ENCODE measurements at regions not wholly inside any gene's neighbourhood (a gene's known extent, or its start where the extent isn't known, plus 50 kb on each side); places are given as distances from the start of the nearest gene placed in this dataset.

DNA sequence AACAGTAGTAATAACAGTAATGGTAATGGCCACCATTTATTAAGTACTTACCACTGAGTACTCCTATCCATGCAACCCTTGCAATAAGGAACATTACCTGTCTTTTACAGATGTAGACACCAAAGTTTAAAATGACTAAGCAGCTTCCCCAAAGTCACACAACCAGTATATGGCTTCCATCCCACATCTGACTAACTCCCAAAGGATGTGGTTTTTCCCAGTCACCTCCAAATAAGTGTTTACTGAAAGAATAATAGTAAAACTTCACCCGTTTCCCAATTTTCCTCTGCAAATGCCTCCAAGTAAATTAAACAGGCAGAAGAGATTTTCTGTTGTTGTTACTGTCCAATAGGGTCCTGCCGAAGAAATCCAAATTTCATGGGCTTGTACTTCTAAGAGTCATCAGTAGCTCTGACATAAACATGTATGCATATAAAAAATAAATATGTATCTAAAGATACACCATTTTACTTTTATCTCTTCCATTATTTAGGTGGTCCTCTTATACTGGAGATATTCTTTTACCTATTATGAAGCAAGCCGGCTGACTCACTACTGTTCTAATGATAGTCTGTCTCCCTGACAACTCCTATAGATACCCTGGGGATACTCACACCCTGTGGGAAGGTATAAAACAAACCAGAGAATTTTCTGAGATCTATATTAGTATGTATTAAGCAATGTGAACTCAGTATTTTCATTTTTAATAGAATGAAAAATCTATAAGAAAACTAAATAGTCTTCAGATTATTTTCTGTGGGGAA lies 77.9 kb upstream of the ID4 start:
- peak; percentile 83 for DNase-seq

DNA sequence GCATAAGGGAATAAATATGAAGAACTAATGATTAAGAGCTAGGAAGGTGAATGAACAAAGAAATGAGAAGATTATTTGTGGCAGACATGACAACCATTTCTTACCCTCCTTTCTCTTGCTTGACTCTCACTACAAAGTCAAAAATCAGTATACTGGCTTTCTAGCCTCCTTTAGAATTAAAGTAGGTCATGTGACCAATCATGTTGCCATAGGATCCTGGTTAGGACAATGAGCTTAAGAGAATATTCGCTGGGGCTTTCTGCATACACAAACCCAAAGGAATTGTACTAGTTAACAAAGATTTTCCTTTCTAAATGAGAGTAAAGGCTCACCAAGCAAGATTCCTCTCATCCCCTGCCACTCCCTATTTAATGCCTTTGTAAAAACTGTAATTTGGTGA lies 76.0 kb upstream of the ID4 start:
- no peak for DNase-seq

DNA sequence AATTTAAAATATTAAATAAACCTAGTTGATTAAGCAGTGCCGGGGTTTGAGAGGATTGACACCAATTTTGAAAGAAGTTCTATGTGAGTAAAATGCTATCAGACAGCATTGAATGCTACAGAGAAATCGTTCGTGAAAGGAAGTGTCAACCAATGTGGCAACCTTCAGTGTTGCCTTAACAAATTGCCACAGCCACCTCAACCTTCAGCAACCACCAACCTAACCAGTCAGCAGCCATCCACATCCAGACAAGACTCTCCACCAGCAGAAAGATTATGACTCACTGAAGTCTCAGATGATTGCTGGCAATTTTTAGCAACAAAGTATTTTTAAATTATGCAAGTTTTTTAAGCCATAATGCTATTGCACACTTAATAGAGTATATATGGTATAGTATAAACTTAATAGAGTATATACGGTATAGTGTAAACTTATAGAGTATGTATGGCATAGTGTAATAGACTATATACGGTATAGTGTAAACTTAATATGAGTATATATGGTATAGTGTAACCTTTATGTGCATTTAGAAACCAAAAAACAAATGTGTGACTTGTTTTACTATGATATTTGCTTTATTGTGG lies 65.3 kb upstream of the ID4 start:
- DNase-seq: peak; percentile 61

DNA sequence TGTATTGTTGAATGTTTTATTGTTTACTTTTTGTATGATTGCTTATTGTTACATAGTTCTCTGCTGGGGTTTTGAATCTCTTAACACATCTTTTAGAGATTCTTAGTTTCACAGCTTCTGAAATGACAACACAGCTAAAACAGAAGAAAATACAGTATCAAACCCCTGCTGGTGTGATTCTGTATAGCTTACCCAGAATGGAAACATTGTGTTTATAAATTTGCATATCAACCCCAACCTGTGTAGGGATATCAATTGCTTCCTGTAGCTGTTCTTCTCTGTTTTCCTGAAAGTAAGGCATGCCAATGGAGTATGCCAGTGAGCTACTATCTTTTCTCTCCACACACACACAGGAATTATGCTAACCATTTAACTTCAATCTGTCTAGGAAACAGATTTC lies 64.3 kb upstream of the ID4 start:
- DNase-seq: no peak

DNA sequence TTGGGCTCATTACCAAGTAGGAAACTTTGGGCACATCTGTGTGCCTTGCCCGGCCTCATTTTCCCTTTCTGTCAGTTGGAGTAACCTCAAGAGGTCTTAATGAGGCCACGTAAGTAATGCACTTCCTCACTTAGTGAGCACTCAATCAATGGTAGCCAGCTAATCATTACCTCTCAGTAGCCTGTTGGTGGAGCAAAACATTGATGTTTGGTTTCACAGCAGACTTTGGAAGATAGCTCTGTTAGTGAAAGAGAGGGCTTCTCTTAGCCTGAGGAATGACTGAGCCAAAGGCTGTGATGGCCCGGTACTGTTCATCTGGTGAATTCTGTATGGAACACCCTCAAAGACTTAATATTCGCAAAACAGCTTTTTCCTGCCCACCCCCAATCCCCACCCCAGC lies 55.9 kb upstream of the ID4 start:
- DNase-seq: no peak

DNA sequence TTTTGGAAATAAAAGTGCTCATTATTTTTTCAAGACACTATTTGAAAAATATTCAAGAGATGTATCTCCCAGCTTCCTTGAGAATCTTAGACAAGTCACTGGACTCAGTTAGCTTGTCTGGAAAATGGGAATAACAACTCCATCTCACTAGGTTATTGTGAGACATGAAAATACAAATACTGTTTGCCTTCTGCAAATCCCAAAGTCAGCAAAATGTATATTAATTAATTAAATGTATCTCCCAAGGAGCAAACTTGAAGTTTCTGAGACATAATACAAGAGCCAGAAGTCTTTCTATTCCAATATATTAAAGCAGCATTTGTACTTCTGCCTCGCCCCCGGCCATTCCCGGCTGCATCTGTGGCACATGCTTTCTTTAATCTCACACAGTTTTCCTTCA lies 54.6 kb upstream of the ID4 start:
- no peak for DNase-seq

Measured in fibroblast of skin of abdomen (primary cell).